ENCODE measurements at regions not wholly inside any gene's neighbourhood (a gene's known extent, or its start where the extent isn't known, plus 50 kb on each side); places are given as distances from the start of the nearest gene placed in this dataset.
"Not testable (repeated sequence)": the region's sequence is repeated elsewhere in the genome, so short reads cannot be mapped to it uniquely, and the experiment has no call there.

DNA sequence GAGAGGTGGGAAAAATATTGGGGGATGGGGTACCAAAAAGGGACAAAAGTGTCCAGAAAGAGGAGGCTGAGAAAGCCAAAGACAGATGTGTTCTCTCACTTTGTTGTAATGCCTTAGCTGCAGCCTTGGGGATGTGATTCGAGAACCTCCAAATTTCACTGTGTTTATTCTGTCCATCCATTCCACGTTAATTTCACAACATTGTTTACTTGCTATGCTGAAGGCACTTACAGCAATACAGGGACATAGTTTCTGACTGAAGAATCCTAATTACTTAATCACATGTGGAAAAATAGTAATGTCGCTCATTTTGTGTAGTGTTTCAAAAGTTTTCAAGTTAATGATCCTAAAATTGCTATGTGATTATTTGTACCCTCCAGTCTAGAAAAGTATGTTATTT, 146.2 kb upstream of the SLC38A2 start:
- Histone ChIP-seq H3K4me1 (ENCODE audit: control insufficient read depth, insufficient read depth, low read length) (peaks cover 7% of the 10 kb centered on the region), H3K9ac (ENCODE audit: low read depth, low read length) (no peak overlapping the region), H3K27ac (ENCODE audit: low read depth, low read length) (no peak overlapping the region), H3K36me3 (ENCODE audit: control insufficient read depth, insufficient read depth, low read length) (no peaks in the 10 kb centered on the region), H3K9me3 (ENCODE audit: control insufficient read depth, insufficient read depth, low read length) (no peaks in the 10 kb centered on the region), H3K27me3 (ENCODE audit: control insufficient read depth, insufficient read depth, low read length) (no peaks in the 10 kb centered on the region), H3K4me3 (ENCODE audit: low read depth, low read length) (no peak overlapping the region)

DNA sequence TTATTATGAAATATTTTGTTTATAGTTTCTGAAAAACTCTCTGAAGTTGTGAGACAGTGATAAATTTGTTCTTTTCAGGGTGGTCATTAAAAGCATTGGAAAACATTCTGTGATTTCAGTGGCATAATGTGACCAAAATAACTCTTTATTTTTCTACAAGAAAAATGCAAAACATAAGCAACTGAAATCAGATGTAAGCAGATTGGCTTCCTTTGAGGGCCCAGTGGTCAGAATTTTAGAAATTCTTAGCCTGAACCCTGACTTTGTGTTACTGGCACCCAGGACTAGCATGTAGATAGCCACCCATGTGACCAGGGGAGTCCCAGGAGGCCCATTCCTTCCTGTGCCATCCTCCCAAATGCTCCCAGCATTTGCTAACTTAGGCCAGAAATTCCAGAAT, 145.6 kb upstream of the SLC38A2 start:
- Histone ChIP-seq H3K9me3 (ENCODE audit: control insufficient read depth, insufficient read depth, low read length) (no peaks in the 10 kb centered on the region), H3K27ac (ENCODE audit: low read depth, low read length) (no peak overlapping the region), H3K4me3 (ENCODE audit: low read depth, low read length) (no peak overlapping the region), H3K36me3 (ENCODE audit: control insufficient read depth, insufficient read depth, low read length) (no peaks in the 10 kb centered on the region), H3K27me3 (ENCODE audit: control insufficient read depth, insufficient read depth, low read length) (no peaks in the 10 kb centered on the region), H3K9ac (ENCODE audit: low read depth, low read length) (no peak overlapping the region), H3K4me1 (ENCODE audit: control insufficient read depth, insufficient read depth, low read length) (peaks cover 7% of the 10 kb centered on the region)

DNA sequence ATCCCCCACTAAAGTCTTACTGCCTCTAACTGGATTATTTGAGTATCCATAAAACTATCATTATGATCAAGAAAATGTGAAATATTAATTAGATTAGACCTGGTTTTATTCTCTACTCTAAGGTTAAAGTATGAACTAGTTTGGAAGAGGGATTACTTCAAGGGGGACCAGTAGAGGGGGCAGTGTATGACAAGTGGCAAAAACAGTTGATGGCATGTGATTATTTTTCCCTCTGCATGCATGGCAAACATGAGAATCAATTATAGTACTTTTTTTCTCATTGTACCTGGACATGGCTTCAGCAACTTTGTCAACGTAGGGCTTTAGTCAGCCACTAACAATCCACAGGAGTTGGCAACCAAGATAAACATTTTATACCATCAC, 145.0 kb upstream of the SLC38A2 start:
- H3K4me3 ChIP-seq (ENCODE audit: low read depth, low read length) = no peak overlapping the region
- no peak overlapping the region for H3K9ac ChIP-seq (ENCODE audit: low read depth, low read length)
- H3K27ac ChIP-seq (ENCODE audit: low read depth, low read length) = no peak overlapping the region
- peaks cover 7% of the 10 kb centered on the region for H3K4me1 ChIP-seq (ENCODE audit: control insufficient read depth, insufficient read depth, low read length)
- no peaks in the 10 kb centered on the region for H3K36me3 ChIP-seq (ENCODE audit: control insufficient read depth, insufficient read depth, low read length)
- no peaks in the 10 kb centered on the region for H3K9me3 ChIP-seq (ENCODE audit: control insufficient read depth, insufficient read depth, low read length)
- no peaks in the 10 kb centered on the region for H3K27me3 ChIP-seq (ENCODE audit: control insufficient read depth, insufficient read depth, low read length)

DNA sequence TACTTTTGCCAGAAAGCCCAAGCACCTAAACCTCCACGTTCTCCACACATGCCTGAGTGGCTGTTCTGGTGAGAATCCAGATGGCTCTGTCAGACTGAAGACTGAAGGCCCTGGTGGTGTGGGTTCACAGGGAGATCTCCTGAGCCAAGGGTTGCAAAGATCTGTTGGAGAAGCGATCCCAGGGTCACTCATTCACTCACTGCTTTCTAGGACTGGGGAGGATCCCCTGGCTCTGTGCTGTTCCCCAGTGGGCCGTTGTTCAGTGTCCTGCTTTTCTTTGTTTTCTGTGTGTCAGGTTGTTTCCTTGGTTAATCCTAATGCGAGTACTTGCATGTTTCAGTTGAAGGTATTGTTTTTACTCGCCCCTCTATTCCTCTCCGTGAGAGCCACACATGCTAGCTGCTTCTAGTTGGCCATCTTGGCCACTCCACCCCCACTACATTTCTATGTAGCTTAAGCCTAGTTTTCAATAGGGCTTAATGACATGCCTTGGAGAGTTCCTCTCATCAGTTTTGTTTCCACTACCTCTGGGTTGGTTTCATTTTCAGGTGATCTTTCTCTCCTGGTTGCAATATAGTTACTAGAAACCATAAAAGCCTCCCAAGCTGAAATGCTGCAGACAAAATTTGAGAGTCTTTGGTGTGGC, 144.5 kb upstream of the SLC38A2 start:
- Histone ChIP-seq H3K9ac (ENCODE audit: low read depth, low read length) (no peak overlapping the region), H3K36me3 (ENCODE audit: control insufficient read depth, insufficient read depth, low read length) (no peaks in the 10 kb centered on the region), H3K4me3 (ENCODE audit: low read depth, low read length) (no peak overlapping the region), H3K4me1 (ENCODE audit: control insufficient read depth, insufficient read depth, low read length) (peaks cover 7% of the 10 kb centered on the region), H3K9me3 (ENCODE audit: control insufficient read depth, insufficient read depth, low read length) (no peaks in the 10 kb centered on the region), H3K27me3 (ENCODE audit: control insufficient read depth, insufficient read depth, low read length) (no peaks in the 10 kb centered on the region), H3K27ac (ENCODE audit: low read depth, low read length) (no peak overlapping the region)

DNA sequence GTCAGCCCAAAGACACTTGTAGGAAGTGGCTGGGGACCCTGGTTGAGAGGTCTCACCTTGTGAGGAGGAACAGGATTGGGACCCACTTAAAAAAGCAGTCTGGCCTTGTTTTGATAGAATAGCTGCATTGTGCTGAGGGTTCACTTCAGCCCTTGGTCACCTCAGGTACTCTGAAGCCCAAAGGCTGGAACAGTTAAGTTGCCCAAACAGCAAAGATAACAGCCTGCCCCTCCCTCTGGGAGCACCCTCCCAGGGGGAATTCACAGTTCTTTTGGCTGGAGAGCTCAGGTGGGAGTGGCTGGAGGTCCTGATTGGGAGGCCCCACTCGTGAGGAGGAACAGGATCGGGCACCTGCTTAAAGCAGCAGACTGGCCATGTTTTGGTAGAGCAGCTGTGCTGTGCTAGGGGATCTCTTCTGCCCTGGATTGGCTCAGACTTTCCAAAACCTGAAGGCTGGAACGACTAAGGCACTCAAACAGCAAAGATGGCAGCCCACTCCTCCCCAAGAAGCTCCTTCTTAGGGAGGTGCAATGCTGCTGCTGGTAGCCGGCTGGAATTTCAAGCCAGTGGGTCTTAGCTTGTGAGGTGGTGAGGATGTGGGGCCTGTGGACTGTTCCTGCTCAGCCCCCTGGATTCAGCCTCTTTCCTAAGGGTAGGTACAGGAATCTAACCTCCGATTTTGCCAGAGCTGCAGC, 143.8 kb upstream of the SLC38A2 start:
- H3K4me1 ChIP-seq (ENCODE audit: control insufficient read depth, insufficient read depth, low read length) = peaks cover 7% of the 10 kb centered on the region
- no peaks in the 10 kb centered on the region for H3K36me3 ChIP-seq (ENCODE audit: control insufficient read depth, insufficient read depth, low read length)
- H3K27me3 ChIP-seq (ENCODE audit: control insufficient read depth, insufficient read depth, low read length) = no peaks in the 10 kb centered on the region
- no peaks in the 10 kb centered on the region for H3K9me3 ChIP-seq (ENCODE audit: control insufficient read depth, insufficient read depth, low read length)
- no peak overlapping the region for H3K9ac ChIP-seq (ENCODE audit: low read depth, low read length)
- H3K27ac ChIP-seq (ENCODE audit: low read depth, low read length) = no peak overlapping the region
- H3K4me3 ChIP-seq (ENCODE audit: low read depth, low read length) = no peak overlapping the region

- H3K27ac ChIP-seq (ENCODE audit: low read depth, low read length) = no peak overlapping the region
- peaks cover 7% of the 10 kb centered on the region for H3K4me1 ChIP-seq (ENCODE audit: control insufficient read depth, insufficient read depth, low read length)
- no peaks in the 10 kb centered on the region for H3K27me3 ChIP-seq (ENCODE audit: control insufficient read depth, insufficient read depth, low read length)
- no peaks in the 10 kb centered on the region for H3K36me3 ChIP-seq (ENCODE audit: control insufficient read depth, insufficient read depth, low read length)
- H3K9ac ChIP-seq (ENCODE audit: low read depth, low read length) = no peak overlapping the region
- no peak overlapping the region for H3K4me3 ChIP-seq (ENCODE audit: low read depth, low read length)
- H3K9me3 ChIP-seq (ENCODE audit: control insufficient read depth, insufficient read depth, low read length) = no peaks in the 10 kb centered on the region
Measured at GRCh38 chr12:46515829-46516228, 143.3 kb upstream of the SLC38A2 start.

DNA sequence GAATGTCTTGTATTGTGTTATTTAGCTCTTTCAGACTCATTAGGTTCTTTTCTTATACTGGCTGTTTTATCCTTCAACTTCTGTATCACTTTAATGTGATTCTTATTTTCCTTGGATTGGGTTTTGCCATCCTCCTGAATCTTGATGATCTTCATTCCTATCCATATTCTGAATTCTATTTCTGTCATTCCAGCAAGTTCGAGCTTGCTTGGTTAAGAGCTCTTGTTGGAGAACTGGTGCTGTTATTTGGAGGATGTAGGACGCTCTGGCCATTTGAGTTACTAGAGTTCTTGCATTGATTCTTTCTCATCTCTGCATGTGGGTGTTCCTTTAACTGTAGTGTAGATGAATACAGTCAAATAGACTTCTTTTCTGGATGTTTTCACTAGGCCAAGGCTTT, 142.3 kb upstream of the SLC38A2 start:
- H3K9me3 ChIP-seq (ENCODE audit: control insufficient read depth, insufficient read depth, low read length) = no peaks in the 10 kb centered on the region
- no peak overlapping the region for H3K9ac ChIP-seq (ENCODE audit: low read depth, low read length)
- H3K36me3 ChIP-seq (ENCODE audit: control insufficient read depth, insufficient read depth, low read length) = no peaks in the 10 kb centered on the region
- H3K27me3 ChIP-seq (ENCODE audit: control insufficient read depth, insufficient read depth, low read length) = no peaks in the 10 kb centered on the region
- no peak overlapping the region for H3K4me3 ChIP-seq (ENCODE audit: low read depth, low read length)
- H3K27ac ChIP-seq (ENCODE audit: low read depth, low read length) = no peak overlapping the region
- peaks cover 6% of the 10 kb centered on the region for H3K4me1 ChIP-seq (ENCODE audit: control insufficient read depth, insufficient read depth, low read length)

DNA sequence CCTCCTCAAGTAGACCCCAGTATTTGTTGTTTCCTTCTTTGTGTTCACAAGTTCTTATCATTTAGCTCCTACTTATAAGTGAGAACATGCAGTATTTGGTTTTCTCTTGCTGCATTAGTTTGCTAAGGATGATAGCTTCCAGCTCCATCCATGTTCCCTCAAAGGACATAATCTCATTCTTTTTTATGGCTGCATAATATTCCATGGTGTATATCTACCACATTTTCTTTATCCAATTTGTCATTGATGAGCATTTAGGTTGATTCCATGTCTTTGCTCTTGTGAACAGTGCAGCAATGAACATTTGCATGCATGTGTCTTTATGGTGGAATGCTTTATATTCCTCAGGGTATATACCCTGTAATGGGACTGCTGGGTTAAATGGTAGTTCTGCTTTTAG, 137.7 kb upstream of the SLC38A2 start:
- not testable (repeated sequence) for H3K36me3 ChIP-seq (ENCODE audit: control insufficient read depth, insufficient read depth, low read length); H3K4me3 ChIP-seq (ENCODE audit: low read depth, low read length); H3K27ac ChIP-seq (ENCODE audit: low read depth, low read length); H3K9ac ChIP-seq (ENCODE audit: low read depth, low read length); H3K4me1 ChIP-seq (ENCODE audit: control insufficient read depth, insufficient read depth, low read length); H3K27me3 ChIP-seq (ENCODE audit: control insufficient read depth, insufficient read depth, low read length); H3K9me3 ChIP-seq (ENCODE audit: control insufficient read depth, insufficient read depth, low read length)

DNA sequence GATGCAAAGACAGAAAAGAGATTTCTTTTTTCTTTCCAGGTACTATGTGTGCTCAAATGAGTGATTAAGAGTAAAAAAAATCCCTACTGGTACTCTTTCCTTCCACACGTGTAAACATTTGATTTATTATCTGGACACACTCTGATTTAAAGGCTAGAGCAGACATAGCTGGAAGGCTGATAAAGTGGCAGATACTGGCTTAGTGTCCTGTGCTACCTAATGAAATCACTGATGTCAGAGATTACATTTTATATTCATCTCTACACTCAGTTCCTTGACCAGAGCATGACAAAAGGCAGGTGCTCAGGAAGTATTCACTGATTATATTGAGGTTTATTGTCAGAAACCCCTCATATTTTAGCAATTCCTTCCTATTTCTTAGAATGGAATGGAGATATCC, 136.6 kb upstream of the SLC38A2 start:
- Histone ChIP-seq H3K4me1 (ENCODE audit: control insufficient read depth, insufficient read depth, low read length) (no peaks in the 10 kb centered on the region), H3K9me3 (ENCODE audit: control insufficient read depth, insufficient read depth, low read length) (peaks cover 13% of the 10 kb centered on the region; the same call in 1 of the 2 replicates), H3K27me3 (ENCODE audit: control insufficient read depth, insufficient read depth, low read length) (no peaks in the 10 kb centered on the region), H3K4me3 (ENCODE audit: low read depth, low read length) (no peak overlapping the region), H3K36me3 (ENCODE audit: control insufficient read depth, insufficient read depth, low read length) (no peaks in the 10 kb centered on the region), H3K27ac (ENCODE audit: low read depth, low read length) (no peak overlapping the region), H3K9ac (ENCODE audit: low read depth, low read length) (no peak overlapping the region)

DNA sequence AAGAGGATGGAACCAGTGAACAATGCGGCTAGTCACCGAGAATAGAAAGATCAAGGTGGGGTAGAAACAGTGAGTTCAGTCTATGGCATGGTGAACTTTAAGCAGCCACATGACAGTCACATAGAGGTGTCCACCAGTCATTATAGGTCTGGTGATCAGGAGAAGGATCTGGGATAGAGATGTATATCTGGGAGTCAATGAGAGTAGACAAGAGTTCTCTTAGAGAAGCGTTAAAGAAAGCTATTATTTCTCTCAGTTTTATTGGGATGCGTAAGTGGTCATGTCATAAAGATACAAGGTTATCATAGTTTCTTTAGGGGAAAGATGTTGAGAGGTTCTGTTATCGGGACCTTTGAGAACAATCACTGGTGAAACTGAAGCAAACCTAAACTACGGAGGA, 136.1 kb upstream of the SLC38A2 start:
- Histone ChIP-seq H3K27ac (ENCODE audit: low read depth, low read length) (no peak overlapping the region), H3K9me3 (ENCODE audit: control insufficient read depth, insufficient read depth, low read length) (peaks cover 13% of the 10 kb centered on the region; the same call in 1 of the 2 replicates), H3K9ac (ENCODE audit: low read depth, low read length) (no peak overlapping the region), H3K4me3 (ENCODE audit: low read depth, low read length) (no peak overlapping the region), H3K27me3 (ENCODE audit: control insufficient read depth, insufficient read depth, low read length) (no peaks in the 10 kb centered on the region), H3K4me1 (ENCODE audit: control insufficient read depth, insufficient read depth, low read length) (no peaks in the 10 kb centered on the region), H3K36me3 (ENCODE audit: control insufficient read depth, insufficient read depth, low read length) (no peaks in the 10 kb centered on the region)

GRCh38 chr12:46507766-46508165, 135.2 kb upstream of the SLC38A2 start:
- Histone ChIP-seq H3K27ac (ENCODE audit: low read depth, low read length) (no peak overlapping the region), H3K36me3 (ENCODE audit: control insufficient read depth, insufficient read depth, low read length) (no peaks in the 10 kb centered on the region), H3K4me1 (ENCODE audit: control insufficient read depth, insufficient read depth, low read length) (no peaks in the 10 kb centered on the region), H3K9me3 (ENCODE audit: control insufficient read depth, insufficient read depth, low read length) (peaks cover 13% of the 10 kb centered on the region; the same call in 1 of the 2 replicates), H3K27me3 (ENCODE audit: control insufficient read depth, insufficient read depth, low read length) (no peaks in the 10 kb centered on the region), H3K9ac (ENCODE audit: low read depth, low read length) (no peak overlapping the region), H3K4me3 (ENCODE audit: low read depth, low read length) (no peak overlapping the region)

All from HUES48 (cell line).